Rectal smooth muscle tissue (tissue), 1 donor: ENCODE measurements at regions not wholly inside any gene's neighbourhood (a gene's known extent, or its start where the extent isn't known, plus 50 kb on each side); places are given as distances from the start of the nearest gene placed in this dataset.

ENCODE experiments used
- H3K27ac ChIP-seq: one replicate; pipeline ENCODE4 v1.7.0; 2013; ENCODE audit warnings: low read depth, low read length, inconsistent platforms
- H3K27me3 ChIP-seq: one replicate; pipeline ENCODE4 v1.7.0; 2013; ENCODE audit warnings: low read length; ENCODE audit not compliant: control insufficient read depth, insufficient read depth
- H3K36me3 ChIP-seq: one replicate; pipeline ENCODE4 v1.7.0; 2013; ENCODE audit warnings: low read length; ENCODE audit not compliant: control insufficient read depth, insufficient read depth
- H3K4me1 ChIP-seq: one replicate; pipeline ENCODE4 v1.7.0; 2013; ENCODE audit warnings: low read length; ENCODE audit not compliant: control insufficient read depth, insufficient read depth
- H3K4me3 ChIP-seq: one replicate; pipeline ENCODE4 v1.7.0; 2013; ENCODE audit warnings: low read length
- H3K9ac ChIP-seq: one replicate; pipeline ENCODE4 v1.7.0; 2013; ENCODE audit warnings: low read length

GRCh38 chr2:221276033-221276432, 296.1 kb downstream of the EPHA4 start:
- H3K9ac ChIP-seq: no peak overlapping the region
- no peaks in the 10 kb centered on the region for H3K36me3 ChIP-seq
- no peak overlapping the region for H3K27ac ChIP-seq
- H3K4me3 ChIP-seq: no peak overlapping the region
- H3K4me1 ChIP-seq: no peaks in the 10 kb centered on the region
- no peaks in the 10 kb centered on the region for H3K27me3 ChIP-seq

- Histone ChIP-seq H3K27me3 (no peaks in the 10 kb centered on the region), H3K36me3 (no peaks in the 10 kb centered on the region), H3K27ac (no peak overlapping the region), H3K9ac (no peak overlapping the region), H3K4me3 (no peak overlapping the region), H3K4me1 (no peaks in the 10 kb centered on the region)
Observed at GRCh38 chr2:221276601-221277000, 295.5 kb downstream of the EPHA4 start.

DNA sequence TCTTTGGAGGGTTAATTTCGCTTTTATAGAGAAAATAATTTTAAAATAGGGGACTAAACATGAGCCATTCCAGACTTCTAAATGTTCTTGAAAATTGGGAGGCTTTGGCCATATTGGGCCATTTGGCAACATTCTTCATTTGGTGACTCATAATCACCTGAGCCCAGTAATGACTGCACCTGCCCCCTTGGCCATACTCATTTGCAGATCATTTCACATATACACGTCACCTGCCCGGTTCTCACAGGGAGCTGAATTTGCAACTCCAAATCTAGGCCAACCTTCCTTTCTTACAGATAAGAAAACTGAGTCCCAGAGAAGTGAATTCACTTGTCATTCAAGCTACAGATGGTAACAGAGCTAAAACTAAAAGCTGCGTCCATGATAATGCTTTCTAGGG, 289.7 kb downstream of the EPHA4 start:
- no peak overlapping the region for H3K9ac ChIP-seq
- H3K4me1 ChIP-seq: no peaks in the 10 kb centered on the region
- no peak overlapping the region for H3K4me3 ChIP-seq
- H3K36me3 ChIP-seq: no peaks in the 10 kb centered on the region
- no peak overlapping the region for H3K27ac ChIP-seq
- H3K27me3 ChIP-seq: no peaks in the 10 kb centered on the region

GRCh38 chr2:221283896-221284545, 288.1 kb downstream of the EPHA4 start:
- no peaks in the 10 kb centered on the region for H3K27me3 ChIP-seq
- no peak overlapping the region for H3K4me3 ChIP-seq
- no peaks in the 10 kb centered on the region for H3K4me1 ChIP-seq
- no peak overlapping the region for H3K9ac ChIP-seq
- H3K36me3 ChIP-seq: no peaks in the 10 kb centered on the region
- no peak overlapping the region for H3K27ac ChIP-seq

- H3K9ac ChIP-seq: no peak overlapping the region
- H3K27ac ChIP-seq: no peak overlapping the region
- H3K4me3 ChIP-seq: no peak overlapping the region
- no peaks in the 10 kb centered on the region for H3K36me3 ChIP-seq
- H3K27me3 ChIP-seq: no peaks in the 10 kb centered on the region
- no peaks in the 10 kb centered on the region for H3K4me1 ChIP-seq
Observed at GRCh38 chr2:221285148-221285547, 287.0 kb downstream of the EPHA4 start.

DNA sequence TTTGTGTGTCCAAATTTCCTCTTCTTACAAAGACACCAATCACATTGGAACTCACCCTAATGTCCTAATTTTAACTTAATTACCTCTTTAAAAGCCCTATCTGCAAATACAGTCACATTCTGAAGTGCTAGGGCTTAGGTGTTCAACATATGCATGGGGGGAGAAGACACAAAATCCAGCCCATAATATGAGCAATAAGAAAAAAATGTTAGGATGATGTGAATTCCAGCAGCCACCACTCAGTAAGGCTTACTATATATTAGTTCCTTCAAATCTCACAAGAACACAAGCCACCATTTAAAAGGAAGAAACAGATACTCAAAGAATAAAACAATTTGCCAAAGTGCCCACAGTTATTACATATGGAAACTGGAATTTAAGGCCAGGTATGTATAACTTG, 285.7 kb downstream of the EPHA4 start:
- Histone ChIP-seq H3K36me3 (no peaks in the 10 kb centered on the region), H3K4me3 (no peak overlapping the region)

DNA sequence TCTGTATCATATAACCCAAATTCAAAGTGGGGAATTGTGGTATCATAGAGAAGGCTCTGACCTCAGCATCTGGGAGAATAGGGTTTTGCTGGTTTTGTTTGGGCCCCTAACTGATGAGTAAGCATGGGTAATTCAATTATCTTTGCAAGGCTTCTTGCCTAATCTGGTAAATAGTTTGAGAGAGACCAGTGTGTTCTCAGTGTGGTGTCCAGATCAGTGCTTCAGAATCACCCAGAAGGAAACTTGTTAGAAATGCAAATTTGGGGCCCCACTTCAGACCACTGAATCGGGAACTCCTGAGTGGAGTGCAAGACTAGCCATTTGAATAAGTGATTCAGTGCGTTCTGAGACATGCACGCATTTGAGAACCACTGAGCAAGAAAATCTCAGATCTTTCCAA, 282.7 kb downstream of the EPHA4 start:
- H3K4me3 ChIP-seq: no peak overlapping the region
- no peak overlapping the region for H3K9ac ChIP-seq
- no peak overlapping the region for H3K27ac ChIP-seq
- H3K27me3 ChIP-seq: no peaks in the 10 kb centered on the region
- H3K36me3 ChIP-seq: no peaks in the 10 kb centered on the region
- H3K4me1 ChIP-seq: no peaks in the 10 kb centered on the region

More for the DNA sequence above, 285.7 kb downstream of the EPHA4 start:
- Histone ChIP-seq H3K27me3 (no peaks in the 10 kb centered on the region), H3K27ac (no peak overlapping the region), H3K4me1 (no peaks in the 10 kb centered on the region), H3K9ac (no peak overlapping the region)

DNA sequence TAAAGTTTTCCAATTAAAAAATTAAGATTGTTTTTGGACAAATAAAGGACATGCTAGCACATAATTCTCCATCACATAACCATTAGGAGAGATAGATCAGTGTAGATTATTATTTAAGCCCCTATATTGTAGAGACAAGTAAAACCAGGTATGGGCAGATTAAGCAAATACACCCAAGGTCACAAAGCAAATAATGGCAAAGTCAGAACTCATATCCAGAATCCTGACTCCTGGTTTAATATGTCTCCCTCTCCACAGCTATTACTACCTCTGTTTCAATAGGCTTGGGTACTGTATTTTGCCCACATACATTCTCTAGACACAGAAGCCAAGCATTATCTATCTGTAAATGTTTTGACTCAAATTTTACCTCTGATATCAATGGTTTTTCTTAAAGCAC, 282.3 kb downstream of the EPHA4 start:
- no peak overlapping the region for H3K9ac ChIP-seq
- no peak overlapping the region for H3K27ac ChIP-seq
- H3K36me3 ChIP-seq: no peaks in the 10 kb centered on the region
- no peaks in the 10 kb centered on the region for H3K4me1 ChIP-seq
- H3K4me3 ChIP-seq: no peak overlapping the region
- no peaks in the 10 kb centered on the region for H3K27me3 ChIP-seq

DNA sequence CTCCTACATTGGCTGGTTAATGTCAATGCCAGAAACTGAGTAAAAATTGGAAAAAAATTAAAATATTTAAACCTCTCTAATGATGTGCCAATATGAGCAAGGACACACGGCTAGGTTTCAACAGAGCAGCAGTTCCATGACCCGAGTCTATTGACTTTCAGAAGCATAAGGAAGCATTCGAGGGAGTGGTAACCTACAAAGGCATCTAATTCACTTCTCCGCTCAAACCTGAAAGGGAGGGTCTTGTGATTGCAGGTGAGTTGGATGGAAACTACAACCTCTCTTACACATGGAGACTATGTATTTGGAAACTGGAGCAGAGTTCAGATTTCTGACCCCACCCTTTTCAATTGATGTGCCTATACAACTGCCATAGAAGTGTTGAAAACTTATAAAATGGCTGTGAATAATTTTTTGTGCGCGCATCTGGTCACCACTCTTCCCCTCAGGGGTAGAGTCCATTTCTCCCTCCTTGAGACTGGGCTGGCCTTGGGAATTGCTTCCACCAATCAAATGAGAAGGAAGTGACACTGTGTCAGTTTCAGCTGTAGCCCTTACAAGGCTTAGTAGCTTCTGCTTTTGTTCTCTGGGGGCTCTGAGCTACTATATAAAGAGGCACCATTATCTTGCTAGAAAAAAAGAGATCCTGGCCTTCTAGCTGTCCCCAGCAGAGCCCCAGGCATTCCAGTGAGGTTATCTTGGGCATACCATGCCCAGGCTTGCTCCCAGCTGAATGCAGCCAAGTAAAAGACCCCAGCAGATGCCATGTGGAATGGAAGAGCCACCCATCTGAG, 278.0 kb downstream of the EPHA4 start:
- Histone ChIP-seq H3K27ac (no peak overlapping the region), H3K9ac (no peak overlapping the region), H3K4me1 (no peaks in the 10 kb centered on the region)

DNA sequence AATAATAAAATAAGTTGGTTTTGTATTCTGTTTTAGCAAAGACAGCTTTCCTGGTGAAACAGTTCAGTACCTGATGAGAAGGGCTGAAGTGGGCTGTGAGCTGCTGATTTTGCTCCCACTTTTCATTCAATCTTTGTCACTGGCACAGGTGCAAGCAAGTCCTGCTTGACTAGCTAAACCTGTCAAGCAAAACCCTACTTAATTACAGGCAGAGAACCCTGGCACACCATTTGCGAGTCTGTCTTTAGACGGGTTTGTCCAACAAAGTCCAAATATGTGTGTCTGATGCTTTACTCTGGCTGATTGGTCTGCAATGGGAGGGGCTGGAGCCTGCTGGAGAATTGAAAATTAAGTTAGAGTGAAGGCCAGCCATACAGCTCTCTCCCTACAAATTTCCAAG, 267.2 kb downstream of the EPHA4 start:
- Histone ChIP-seq H3K4me1 (no peaks in the 10 kb centered on the region), H3K9ac (no peak overlapping the region), H3K27me3 (no peaks in the 10 kb centered on the region)

More for the DNA sequence above, 278.0 kb downstream of the EPHA4 start:
- Histone ChIP-seq H3K4me3 (no peak overlapping the region), H3K36me3 (no peaks in the 10 kb centered on the region), H3K27me3 (no peaks in the 10 kb centered on the region)

GRCh38 chr2:221308507-221309066, 263.5 kb downstream of the EPHA4 start:
- no peaks in the 10 kb centered on the region for H3K4me1 ChIP-seq
- H3K36me3 ChIP-seq: no peaks in the 10 kb centered on the region
- H3K4me3 ChIP-seq: no peak overlapping the region
- H3K27ac ChIP-seq: no peak overlapping the region
- H3K9ac ChIP-seq: no peak overlapping the region
- no peaks in the 10 kb centered on the region for H3K27me3 ChIP-seq

More for the DNA sequence above, 267.2 kb downstream of the EPHA4 start:
- no peak overlapping the region for H3K4me3 ChIP-seq
- H3K27ac ChIP-seq: no peak overlapping the region
- no peaks in the 10 kb centered on the region for H3K36me3 ChIP-seq

GRCh38 chr2:221309892-221310583, 262.1 kb downstream of the EPHA4 start:
- Histone ChIP-seq H3K4me1 (no peaks in the 10 kb centered on the region), H3K4me3 (no peak overlapping the region), H3K9ac (no peak overlapping the region), H3K27me3 (no peaks in the 10 kb centered on the region), H3K27ac (no peak overlapping the region), H3K36me3 (no peaks in the 10 kb centered on the region)
